WTC11 (cell line): ENCODE measurements at regions not wholly inside any gene's neighbourhood (a gene's known extent, or its start where the extent isn't known, plus 50 kb on each side); places are given as distances from the start of the nearest gene placed in this dataset.

ENCODE experiments used
- ATAC-seq: fragments of 200-7000 bp; cut with Tn5 transposase; 2 replicates; pipeline ENCODE4 v1.10.0; 2021; ENCODE audit warnings: mild to moderate bottlenecking, moderate library complexity
- CTCF ChIA-PET: fragments of 300-600 bp; sonication (Branson Sonifier 250); formaldehyde crosslinking; loops from one replicate; lab custom pipeline; 2021; ENCODE audit warnings: antibody characterized with exemption; lab: Charles Lee
- POLR2A ChIA-PET: fragments of 350-600 bp; sonication (Branson Sonifier 250); formaldehyde crosslinking; loops from one replicate; lab custom pipeline; 2021; ENCODE audit warnings: antibody characterized with exemption; lab: Charles Lee
- DNase-seq: peaks from one replicate; pipeline ENCODE4 v3.0.0; 2021; ENCODE audit warnings: low spot score
- H3K27ac Mint-ChIP-seq: 2 replicates; pipeline ENCODE4 v1.8.0; 2021; ENCODE audit warnings: mixed read lengths
- H3K27me3 Mint-ChIP-seq: 2 replicates; pipeline ENCODE4 v1.8.0; 2021; ENCODE audit warnings: low read depth, mild to moderate bottlenecking, moderate library complexity, mixed read lengths
- H3K36me3 Mint-ChIP-seq: 2 replicates; pipeline ENCODE4 v1.8.0; 2021; ENCODE audit warnings: mixed read lengths
- H3K4me1 Mint-ChIP-seq: 2 replicates; pipeline ENCODE4 v1.8.0; 2022; ENCODE audit warnings: mixed read lengths
- H3K4me3 Mint-ChIP-seq: 2 replicates; pipeline ENCODE4 v1.8.0; 2021; ENCODE audit warnings: mild to moderate bottlenecking, moderate library complexity, mixed read lengths
- H3K9me3 Mint-ChIP-seq: 2 replicates; pipeline ENCODE4 v1.8.0; 2021; ENCODE audit warnings: mixed read lengths
- ATF2 ChIP-seq: sonication (generic); formaldehyde crosslinking; IDR thresholded peaks from 2 replicates; pipeline ENCODE4 v1.8.1; 2022; ENCODE audit warnings: low read depth, missing genetic modification reagents, borderline replicate concordance
- EMX1 ChIP-seq: fragments of 250-450 bp; sonication (Bioruptor Pico); IDR thresholded peaks from 2 replicates; pipeline ENCODE4 v1.8.0; 2021; ENCODE audit warnings: mild to moderate bottlenecking
- ESRRA ChIP-seq: sonication (generic); formaldehyde crosslinking; IDR thresholded peaks from 2 replicates; pipeline ENCODE4 v1.8.1; 2022; ENCODE audit warnings: mild to moderate bottlenecking, missing genetic modification reagents, borderline replicate concordance
- GABPB1 ChIP-seq: sonication (generic); formaldehyde crosslinking; IDR thresholded peaks from 2 replicates; pipeline ENCODE4 v1.8.1; 2023; ENCODE audit warnings: mild to moderate bottlenecking, missing genetic modification reagents
- GRHL2 ChIP-seq: fragments of 250-450 bp; sonication (Bioruptor Pico); IDR thresholded peaks from 2 replicates; pipeline ENCODE4 v1.8.0; 2022; ENCODE audit warnings: mild to moderate bottlenecking, moderate library complexity; ENCODE audit not compliant: insufficient replicate concordance, severe bottlenecking
- GTF2I ChIP-seq: fragments of 250-450 bp; sonication (Bioruptor Pico); conservative IDR thresholded peaks from 2 replicates; pipeline ENCODE4 v1.4.0; 2021; ENCODE audit warnings: mild to moderate bottlenecking
- IRF2 ChIP-seq: sonication (generic); formaldehyde crosslinking; IDR thresholded peaks from 2 replicates; pipeline ENCODE4 v1.8.0; 2022; ENCODE audit warnings: low read depth, missing genetic modification reagents, borderline replicate concordance
- NFE2L1 ChIP-seq: sonication (generic); formaldehyde crosslinking; IDR thresholded peaks from 2 replicates; pipeline ENCODE4 v1.8.1; 2023; ENCODE audit warnings: missing genetic modification reagents
- PRRX2 ChIP-seq: fragments of 250-450 bp; sonication (Bioruptor Pico); IDR thresholded peaks from 2 replicates; pipeline ENCODE4 v1.8.0; 2021; ENCODE audit warnings: mild to moderate bottlenecking
- SP1 ChIP-seq: sonication (generic); formaldehyde crosslinking; conservative IDR thresholded peaks from 2 replicates; pipeline ENCODE4 v1.8.1; 2022; ENCODE audit warnings: missing genetic modification reagents
- TCF7 ChIP-seq: sonication (generic); formaldehyde crosslinking; IDR thresholded peaks from 2 replicates; pipeline ENCODE4 v1.8.0; 2022; ENCODE audit warnings: mild to moderate bottlenecking, low read depth, missing genetic modification reagents, moderate library complexity
- TEAD1 ChIP-seq: sonication (generic); formaldehyde crosslinking; IDR thresholded peaks from 2 replicates; pipeline ENCODE4 v1.8.0; 2022; ENCODE audit warnings: mild to moderate bottlenecking, missing genetic modification reagents
- TP53 ChIP-seq: sonication (generic); formaldehyde crosslinking; IDR thresholded peaks from 2 replicates; pipeline ENCODE4 v1.8.1; 2023; ENCODE audit warnings: mild to moderate bottlenecking, missing genetic modification reagents
- ZNF121 ChIP-seq: sonication (generic); formaldehyde crosslinking; IDR thresholded peaks from 2 replicates; pipeline ENCODE4 v1.8.0; 2023; ENCODE audit warnings: missing genetic modification reagents
- ZNF138 ChIP-seq: sonication (generic); formaldehyde crosslinking; conservative IDR thresholded peaks from 2 replicates; pipeline ENCODE4 v1.8.1; 2022; ENCODE audit warnings: mild to moderate bottlenecking, moderate library complexity, missing genetic modification reagents
- ZNF232 ChIP-seq: sonication (generic); formaldehyde crosslinking; IDR thresholded peaks from 2 replicates; pipeline ENCODE4 v1.8.0; 2022; ENCODE audit warnings: mild to moderate bottlenecking, missing genetic modification reagents
- ZNF416 ChIP-seq: fragments of 250-450 bp; sonication (Bioruptor Pico); IDR thresholded peaks from 2 replicates; pipeline ENCODE4 v1.9.0; 2021; ENCODE audit warnings: mild to moderate bottlenecking, inconsistent platforms
- ZSCAN18 ChIP-seq: fragments of 250-450 bp; sonication (Bioruptor Pico); IDR thresholded peaks from 2 replicates; pipeline ENCODE4 v2.1.2; 2022; ENCODE audit warnings: mild to moderate bottlenecking, moderate library complexity
- TF ChIP-seq, protein P1 (sequence below): sonication (generic); formaldehyde crosslinking; IDR thresholded peaks from 2 replicates; pipeline ENCODE4 v1.8.0; 2023; ENCODE audit warnings: missing genetic modification reagents, mild to moderate bottlenecking, borderline replicate concordance
- TF ChIP-seq, protein P2 (sequence below): sonication (generic); formaldehyde crosslinking; IDR thresholded peaks from 2 replicates; pipeline ENCODE4 v1.8.1; 2023; ENCODE audit warnings: mild to moderate bottlenecking, missing genetic modification reagents, borderline replicate concordance

- DNase-seq: no peak
These were observed 139.1 kb downstream of the TFPI2 start for GRCh38 chr7:93751421-93751820.

More at GRCh38 chr7:93751421-93751820, 139.1 kb downstream of the TFPI2 start:
- Mint-ChIP-seq H3K4me3 (no peak overlapping the region), H3K4me1 (peaks cover 12% of the 10 kb centered on the region), H3K27ac (no peak overlapping the region), H3K9me3 (peaks cover 11% of the 10 kb centered on the region), H3K27me3 (no peaks in the 10 kb centered on the region), H3K36me3 (peaks cover 6% of the 10 kb centered on the region)
- ATAC-seq: no peak
- TF ChIP-seq PRRX2 (CRISPR knock-in tag) (no peak), ZNF121 (CRISPR knock-in tag) (no peak), ZNF416 (CRISPR knock-in tag) (no peak), ZNF232 (CRISPR knock-in tag) (no peak), ATF2 (CRISPR knock-in tag) (no peak), ESRRA (CRISPR knock-in tag) (no peak), TP53 (CRISPR knock-in tag) (no peak), TCF7 (CRISPR knock-in tag) (no peak), GRHL2 (CRISPR knock-in tag) (no peak), ZSCAN18 (CRISPR knock-in tag) (no peak), GABPB1 (CRISPR knock-in tag) (no peak), EMX1 (no peak), GTF2I (no peak), SP1 (CRISPR knock-in tag) (no peak), ZNF138 (CRISPR knock-in tag) (no peak), IRF2 (CRISPR knock-in tag) (no peak), TEAD1 (CRISPR knock-in tag) (no peak), NFE2L1 (CRISPR knock-in tag) (no peak)
- TF ChIP-seq, protein P1, sequence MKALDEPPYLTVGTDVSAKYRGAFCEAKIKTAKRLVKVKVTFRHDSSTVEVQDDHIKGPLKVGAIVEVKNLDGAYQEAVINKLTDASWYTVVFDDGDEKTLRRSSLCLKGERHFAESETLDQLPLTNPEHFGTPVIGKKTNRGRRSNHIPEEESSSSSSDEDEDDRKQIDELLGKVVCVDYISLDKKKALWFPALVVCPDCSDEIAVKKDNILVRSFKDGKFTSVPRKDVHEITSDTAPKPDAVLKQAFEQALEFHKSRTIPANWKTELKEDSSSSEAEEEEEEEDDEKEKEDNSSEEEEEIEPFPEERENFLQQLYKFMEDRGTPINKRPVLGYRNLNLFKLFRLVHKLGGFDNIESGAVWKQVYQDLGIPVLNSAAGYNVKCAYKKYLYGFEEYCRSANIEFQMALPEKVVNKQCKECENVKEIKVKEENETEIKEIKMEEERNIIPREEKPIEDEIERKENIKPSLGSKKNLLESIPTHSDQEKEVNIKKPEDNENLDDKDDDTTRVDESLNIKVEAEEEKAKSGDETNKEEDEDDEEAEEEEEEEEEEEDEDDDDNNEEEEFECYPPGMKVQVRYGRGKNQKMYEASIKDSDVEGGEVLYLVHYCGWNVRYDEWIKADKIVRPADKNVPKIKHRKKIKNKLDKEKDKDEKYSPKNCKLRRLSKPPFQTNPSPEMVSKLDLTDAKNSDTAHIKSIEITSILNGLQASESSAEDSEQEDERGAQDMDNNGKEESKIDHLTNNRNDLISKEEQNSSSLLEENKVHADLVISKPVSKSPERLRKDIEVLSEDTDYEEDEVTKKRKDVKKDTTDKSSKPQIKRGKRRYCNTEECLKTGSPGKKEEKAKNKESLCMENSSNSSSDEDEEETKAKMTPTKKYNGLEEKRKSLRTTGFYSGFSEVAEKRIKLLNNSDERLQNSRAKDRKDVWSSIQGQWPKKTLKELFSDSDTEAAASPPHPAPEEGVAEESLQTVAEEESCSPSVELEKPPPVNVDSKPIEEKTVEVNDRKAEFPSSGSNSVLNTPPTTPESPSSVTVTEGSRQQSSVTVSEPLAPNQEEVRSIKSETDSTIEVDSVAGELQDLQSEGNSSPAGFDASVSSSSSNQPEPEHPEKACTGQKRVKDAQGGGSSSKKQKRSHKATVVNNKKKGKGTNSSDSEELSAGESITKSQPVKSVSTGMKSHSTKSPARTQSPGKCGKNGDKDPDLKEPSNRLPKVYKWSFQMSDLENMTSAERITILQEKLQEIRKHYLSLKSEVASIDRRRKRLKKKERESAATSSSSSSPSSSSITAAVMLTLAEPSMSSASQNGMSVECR (CRISPR knock-in tag): no peak
- TF ChIP-seq, protein P2, sequence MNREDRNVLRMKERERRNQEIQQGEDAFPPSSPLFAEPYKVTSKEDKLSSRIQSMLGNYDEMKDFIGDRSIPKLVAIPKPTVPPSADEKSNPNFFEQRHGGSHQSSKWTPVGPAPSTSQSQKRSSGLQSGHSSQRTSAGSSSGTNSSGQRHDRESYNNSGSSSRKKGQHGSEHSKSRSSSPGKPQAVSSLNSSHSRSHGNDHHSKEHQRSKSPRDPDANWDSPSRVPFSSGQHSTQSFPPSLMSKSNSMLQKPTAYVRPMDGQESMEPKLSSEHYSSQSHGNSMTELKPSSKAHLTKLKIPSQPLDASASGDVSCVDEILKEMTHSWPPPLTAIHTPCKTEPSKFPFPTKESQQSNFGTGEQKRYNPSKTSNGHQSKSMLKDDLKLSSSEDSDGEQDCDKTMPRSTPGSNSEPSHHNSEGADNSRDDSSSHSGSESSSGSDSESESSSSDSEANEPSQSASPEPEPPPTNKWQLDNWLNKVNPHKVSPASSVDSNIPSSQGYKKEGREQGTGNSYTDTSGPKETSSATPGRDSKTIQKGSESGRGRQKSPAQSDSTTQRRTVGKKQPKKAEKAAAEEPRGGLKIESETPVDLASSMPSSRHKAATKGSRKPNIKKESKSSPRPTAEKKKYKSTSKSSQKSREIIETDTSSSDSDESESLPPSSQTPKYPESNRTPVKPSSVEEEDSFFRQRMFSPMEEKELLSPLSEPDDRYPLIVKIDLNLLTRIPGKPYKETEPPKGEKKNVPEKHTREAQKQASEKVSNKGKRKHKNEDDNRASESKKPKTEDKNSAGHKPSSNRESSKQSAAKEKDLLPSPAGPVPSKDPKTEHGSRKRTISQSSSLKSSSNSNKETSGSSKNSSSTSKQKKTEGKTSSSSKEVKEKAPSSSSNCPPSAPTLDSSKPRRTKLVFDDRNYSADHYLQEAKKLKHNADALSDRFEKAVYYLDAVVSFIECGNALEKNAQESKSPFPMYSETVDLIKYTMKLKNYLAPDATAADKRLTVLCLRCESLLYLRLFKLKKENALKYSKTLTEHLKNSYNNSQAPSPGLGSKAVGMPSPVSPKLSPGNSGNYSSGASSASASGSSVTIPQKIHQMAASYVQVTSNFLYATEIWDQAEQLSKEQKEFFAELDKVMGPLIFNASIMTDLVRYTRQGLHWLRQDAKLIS (CRISPR knock-in tag): no peak
- POLR2A ChIA-PET: no interaction called here
- CTCF ChIA-PET: interaction anchor here (0.6 to 1.0 kb wide), 2 partner anchors 36 to 201 kb away, joined by 3 to 4 read pairs; no protein-coding TSS in a partner anchor
